Left cardiac atrium (tissue), 4 donors: ENCODE measurements at regions not wholly inside any gene's neighbourhood (a gene's known extent, or its start where the extent isn't known, plus 50 kb on each side); places are given as distances from the start of the nearest gene placed in this dataset.

Source experiments
- ATAC-seq, 2 donors: fragments of 200-7000 bp; cut with Tn5 transposase; one replicate each; pipeline ENCODE4 v1.9.1; 2020; ENCODE audit warnings: mild to moderate bottlenecking in 2 of 2, moderate library complexity in 2 of 2
- DNase-seq: peaks from one replicate; pipeline ENCODE4 v3.0.0-alpha.2; 2020
- intact Hi-C, 2 donors: fragments of 100-400 bp; cut with DNase I; formaldehyde crosslinking; loops; one replicate each; pipeline versions ENCODE4 v1.14.1 to v1.15.1; 2022 to 2023
- donor health status: DM: no; HTN: yes; CAD: no.
- donor health status: DM: no; HTN: yes; CAD: no; lungs with severe emphysema.
- donor health status: DM: yes; HTN: yes; CAD: no.
- donor health status: Dilated cardiomyopathy.

DNA sequence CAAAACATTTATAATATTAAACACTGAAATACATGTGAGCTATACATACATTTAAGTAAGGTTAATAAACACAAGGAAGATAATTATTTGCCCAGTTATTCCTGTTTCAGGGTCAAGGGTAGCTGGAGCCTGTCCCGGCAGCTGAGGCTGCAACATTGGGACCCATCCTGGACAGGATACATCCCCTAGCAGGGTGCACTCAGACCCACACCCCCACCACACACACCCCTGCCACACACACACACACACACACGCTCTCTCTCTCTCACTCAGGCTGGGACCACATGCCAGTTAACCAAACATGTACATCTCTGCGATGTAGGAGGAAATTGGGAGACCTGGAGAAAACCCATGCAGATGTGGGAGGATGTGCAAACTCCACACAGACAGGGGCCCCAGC lies 112.6 kb upstream of the TMCC3 start:
- intact Hi-C loops: loop anchor here in 1 of 2 donors (5.0 kb wide), 1 partner anchor 216 kb away; no protein-coding TSS in a partner anchor
- no peak for ATAC-seq

GRCh38 chr12:94762259-94762942 lies 112.0 kb upstream of the TMCC3 start:
- intact Hi-C loops: loop anchor here in 1 of 2 donors (5.0 kb wide), 1 partner anchor 215 kb away; no protein-coding TSS in a partner anchor
- no peak for DNase-seq
- ATAC-seq: no peak

More for the DNA sequence above, 112.6 kb upstream of the TMCC3 start:
- no peak for DNase-seq

DNA sequence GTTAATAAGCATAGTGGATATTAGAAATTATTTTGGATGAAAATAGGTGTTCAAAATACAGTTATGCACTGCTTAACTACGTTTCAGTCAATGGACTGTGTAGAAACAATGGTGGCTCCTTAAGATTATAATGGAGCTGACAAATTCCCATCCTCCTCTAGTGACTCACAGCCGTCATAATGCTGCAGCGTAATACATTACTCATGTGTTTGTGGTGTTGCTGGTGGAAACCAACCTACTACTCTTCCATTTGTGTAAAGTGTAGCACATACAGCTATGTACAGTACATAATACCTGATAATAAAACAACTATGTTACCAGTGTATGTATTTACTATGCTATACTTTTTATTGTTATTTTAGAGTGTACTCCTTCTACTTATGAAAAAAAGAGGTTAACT lies 111.2 kb upstream of the TMCC3 start:
- ATAC-seq (peak in 1 of 2 donors; percentile 79), DNase-seq (no peak)
- intact Hi-C loops: loop anchor here in 1 of 2 donors (5.0 kb wide), 1 partner anchor 214 kb away; no protein-coding TSS in a partner anchor

- intact Hi-C loops: loop anchor here in 1 of 2 donors (5.0 kb wide), 1 partner anchor 213 kb away; no protein-coding TSS in a partner anchor
- DNase-seq: no peak
- peak in 1 of 2 donors; percentile 78 for ATAC-seq
Measured at GRCh38 chr12:94760786-94761185, 110.4 kb upstream of the TMCC3 start.

- ATAC-seq: no peak
- no peak for DNase-seq
- intact Hi-C loops: loop anchor here in 1 of 2 donors (10.0 kb wide), 1 partner anchor 212 kb away; no protein-coding TSS in a partner anchor
Measured at GRCh38 chr12:94756789-94757188, 106.4 kb upstream of the TMCC3 start.

- intact Hi-C loops: loop anchor here in 1 of 2 donors (10.0 kb wide), 1 partner anchor 211 kb away; no protein-coding TSS in a partner anchor
Measured at GRCh38 chr12:94755598-94755997, 105.2 kb upstream of the TMCC3 start.

DNA sequence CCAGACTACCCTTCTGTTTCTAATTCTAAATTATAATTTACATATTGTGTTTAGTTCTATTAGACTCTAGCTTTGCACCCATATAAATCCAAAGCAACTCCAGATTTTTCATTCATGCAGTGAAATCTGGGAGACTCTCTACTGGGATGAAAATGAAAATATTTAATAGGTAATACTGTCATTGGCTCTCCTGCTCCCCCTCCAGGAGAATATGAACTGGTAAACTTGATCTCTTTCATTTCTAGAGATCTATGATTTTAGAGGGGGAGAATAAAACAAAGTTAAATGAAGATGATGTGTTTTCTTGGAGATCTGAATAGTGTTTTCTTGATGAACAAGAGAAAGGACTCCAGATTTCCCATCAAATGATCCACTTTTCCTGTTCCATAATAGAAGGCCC lies 104.3 kb upstream of the TMCC3 start:
- DNase-seq: no peak
- no peak for ATAC-seq
- intact Hi-C loops: loop anchor here in 1 of 2 donors (10.0 kb wide), 1 partner anchor 210 kb away; no protein-coding TSS in a partner anchor

More at GRCh38 chr12:94755598-94755997, 105.2 kb upstream of the TMCC3 start:
- DNase-seq: no peak
- ATAC-seq: no peak

DNA sequence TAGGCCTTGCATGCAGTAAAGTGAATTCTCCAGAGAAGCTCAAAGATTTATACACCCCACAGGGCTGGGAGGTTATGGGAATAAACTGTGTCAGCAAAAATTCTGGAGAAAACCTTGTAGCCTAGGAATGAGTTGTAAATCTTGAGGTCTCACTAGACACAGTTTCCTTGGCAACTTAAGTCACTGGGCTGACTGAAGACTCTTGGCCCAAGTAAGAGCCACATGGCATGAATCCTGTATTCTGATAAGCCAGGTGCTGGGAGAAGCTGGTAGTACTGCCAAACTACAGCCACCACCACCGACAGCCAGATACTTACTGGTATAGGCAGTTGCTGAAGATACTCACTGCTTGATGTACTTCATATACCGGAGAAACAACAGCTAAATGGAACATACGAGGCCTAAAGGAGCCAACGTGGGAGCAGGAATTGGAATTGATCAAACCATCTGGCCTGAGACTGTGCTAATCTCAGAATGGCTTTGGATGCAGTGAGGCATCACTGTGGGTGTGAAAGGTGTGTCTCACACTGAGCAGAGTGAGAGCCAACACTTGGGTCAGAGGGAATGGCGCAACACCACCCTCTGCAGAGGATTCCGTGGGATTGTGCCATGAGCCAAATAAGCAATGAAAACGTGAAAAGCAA lies 102.8 kb upstream of the TMCC3 start:
- intact Hi-C loops: loop anchor here in 1 of 2 donors (10.0 kb wide), 1 partner anchor 208 kb away; no protein-coding TSS in a partner anchor
- DNase-seq (peak; percentile 54), ATAC-seq (peak; percentile 71 to 99)

DNA sequence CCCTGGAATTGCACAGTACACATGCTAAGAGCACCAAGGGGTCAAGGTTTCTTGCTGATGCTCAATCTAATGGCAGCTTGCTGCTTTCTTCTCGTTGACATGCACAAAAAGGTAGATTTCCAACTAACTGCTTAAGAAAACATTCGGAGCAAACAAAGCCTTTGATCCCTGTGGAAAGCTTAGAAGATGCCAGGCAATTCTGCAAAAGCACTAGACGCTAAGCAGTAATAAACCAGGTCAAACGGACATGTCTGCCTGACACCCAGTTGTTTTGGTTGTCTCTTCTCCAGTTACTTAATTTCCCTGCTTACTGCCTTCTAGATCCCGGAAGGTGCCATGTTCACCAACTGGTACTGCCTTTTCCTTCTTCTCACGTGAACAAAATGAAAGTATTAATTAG lies 100.5 kb upstream of the TMCC3 start:
- ATAC-seq (no peak), DNase-seq (no peak)
- intact Hi-C loops: loop anchor here in 1 of 2 donors (10.0 kb wide), 1 partner anchor 206 kb away; no protein-coding TSS in a partner anchor

GRCh38 chr12:94749890-94750289 lies 99.5 kb upstream of the TMCC3 start:
- intact Hi-C loops: loop anchor here in 1 of 2 donors (10.0 kb wide), 1 partner anchor 205 kb away; no protein-coding TSS in a partner anchor
- DNase-seq (no peak), ATAC-seq (no peak)

DNA sequence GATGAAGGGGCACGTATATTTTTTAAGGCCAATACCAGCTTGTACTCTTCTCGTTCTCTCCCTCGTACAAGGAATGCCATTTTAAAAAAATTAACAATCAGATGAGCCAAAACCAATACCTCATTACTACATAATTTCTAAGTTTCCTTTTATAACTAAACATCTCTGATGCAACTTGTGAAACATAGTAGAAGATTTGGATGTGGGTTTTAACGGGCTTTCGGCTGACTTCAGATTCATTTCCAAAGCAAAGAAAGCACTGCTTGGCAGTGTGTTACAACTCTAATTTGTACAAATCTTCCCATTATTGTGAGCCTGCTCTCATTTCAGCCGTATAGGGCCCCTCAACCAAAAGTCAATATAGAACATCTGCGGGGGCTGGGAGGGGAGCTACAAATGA lies 99.1 kb upstream of the TMCC3 start:
- no peak for ATAC-seq
- intact Hi-C loops: no loop called here
- DNase-seq: no peak

DNA sequence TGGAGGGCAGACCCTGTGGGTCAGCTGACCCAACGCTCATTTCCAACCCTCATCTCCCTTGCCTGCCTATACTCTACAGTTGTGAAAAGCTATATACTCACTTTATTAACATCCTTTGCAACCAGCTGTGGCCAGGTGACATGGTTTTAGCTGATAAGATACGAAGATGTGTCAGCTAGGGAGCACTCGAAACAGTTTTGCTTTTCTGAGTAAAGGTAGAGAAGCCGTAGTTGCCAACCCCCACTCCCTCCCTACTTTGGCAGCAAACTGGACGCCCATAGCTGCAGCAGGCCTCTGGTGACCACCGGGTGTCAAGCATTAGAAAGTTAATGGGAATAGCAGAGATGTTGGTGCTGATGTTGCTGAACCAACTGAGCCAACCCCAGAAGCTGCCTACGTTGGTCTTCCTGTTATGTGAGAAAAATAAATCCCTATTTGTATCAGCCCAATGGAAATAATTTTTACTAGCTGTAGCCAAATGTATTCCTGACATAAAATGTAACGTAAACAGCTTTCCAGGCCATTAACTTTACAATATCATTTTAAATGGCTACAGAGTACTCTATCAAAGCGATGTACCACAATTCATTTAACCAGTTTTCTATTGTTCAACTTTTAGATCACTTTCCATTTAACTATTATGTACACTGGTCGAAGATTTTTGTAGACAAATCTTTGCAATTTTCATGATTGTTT lies 98.5 kb upstream of the TMCC3 start:
- intact Hi-C loops: no loop called here
- ATAC-seq: no peak
- DNase-seq: no peak

- DNase-seq: no peak
- peak in 1 of 2 donors; percentile 38 for ATAC-seq
- intact Hi-C loops: no loop called here
Measured at GRCh38 chr12:94745562-94745961, 95.2 kb upstream of the TMCC3 start.

DNA sequence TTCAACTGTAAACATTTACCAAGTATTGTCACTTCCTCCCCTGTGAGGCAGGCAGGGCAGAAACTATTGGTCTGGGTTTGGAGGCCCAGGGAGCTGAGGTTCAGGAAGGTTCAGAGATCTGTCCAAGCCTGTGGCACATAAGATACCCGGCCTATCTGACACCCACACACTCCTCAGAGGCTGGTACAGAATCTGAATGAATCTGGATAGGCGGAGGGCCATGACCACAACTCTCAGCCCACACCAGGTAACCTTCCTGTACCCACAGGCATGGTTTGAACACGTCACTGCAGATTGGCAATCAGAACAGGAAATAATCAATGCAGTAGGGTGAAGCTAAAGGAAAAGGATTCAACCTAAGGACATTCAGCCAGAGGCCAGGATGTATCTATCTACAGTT lies 92.8 kb upstream of the TMCC3 start:
- intact Hi-C loops: no loop called here
- ATAC-seq (no peak), DNase-seq (no peak)

- ATAC-seq (no peak), DNase-seq (no peak)
- intact Hi-C loops: no loop called here
Measured at GRCh38 chr12:94740601-94741362, 90.4 kb upstream of the TMCC3 start.

GRCh38 chr12:94736820-94737219 lies 86.5 kb upstream of the TMCC3 start:
- intact Hi-C loops: no loop called here
- ATAC-seq (no peak), DNase-seq (no peak)

- no peak for DNase-seq
- intact Hi-C loops: no loop called here
- no peak for ATAC-seq
Measured at GRCh38 chr12:94736004-94736403, 85.6 kb upstream of the TMCC3 start.

GRCh38 chr12:94733727-94734126 lies 83.4 kb upstream of the TMCC3 start:
- intact Hi-C loops: no loop called here
- no peak for ATAC-seq

More at GRCh38 chr12:94733727-94734126, 83.4 kb upstream of the TMCC3 start:
- DNase-seq: no peak
